RWPE2 (cell line): ENCODE measurements at regions not wholly inside any gene's neighbourhood (a gene's known extent, or its start where the extent isn't known, plus 50 kb on each side); places are given as distances from the start of the nearest gene placed in this dataset.

Source experiments
- ATAC-seq: fragments of 200-7000 bp; cut with Tn5 transposase; 3 replicates; pipeline ENCODE4 v1.9.1; 2021; ENCODE audit warnings: low read depth
- DNase-seq: peaks from one replicate; pipeline ENCODE4 v3.0.0-alpha.2; 2020; ENCODE audit warnings: low spot score
- H3K27ac ChIP-seq: fragments of 450-650 bp; 2 replicates; pipeline ENCODE4 v1.5.1; 2017; ENCODE audit warnings: mild to moderate bottlenecking; ENCODE audit not compliant: poor library complexity, severe bottlenecking
- H3K27me3 ChIP-seq: fragments of 250-450 bp; sonication (Bioruptor Pico); 2 replicates; pipeline ENCODE4 v1.5.1; 2021; ENCODE audit warnings: mild to moderate bottlenecking, moderate library complexity; ENCODE audit not compliant: insufficient read depth, poor library complexity, severe bottlenecking
- H3K36me3 ChIP-seq: fragments of 250-450 bp; sonication (Bioruptor Pico); 2 replicates; pipeline ENCODE4 v1.5.1; 2020; ENCODE audit warnings: low read depth, mild to moderate bottlenecking, moderate library complexity
- H3K4me1 ChIP-seq: fragments of 250-450 bp; sonication (Bioruptor Pico); 2 replicates; pipeline ENCODE4 v1.5.1; 2021; ENCODE audit warnings: mild to moderate bottlenecking, moderate library complexity; ENCODE audit not compliant: insufficient read depth, poor library complexity, severe bottlenecking
- H3K4me3 ChIP-seq: fragments of 250-450 bp; sonication (Bioruptor Pico); 2 replicates; pipeline ENCODE4 v1.5.1; 2021; ENCODE audit warnings: mild to moderate bottlenecking, moderate library complexity; ENCODE audit not compliant: severe bottlenecking
- H3K9me3 ChIP-seq: fragments of 250-450 bp; sonication (Bioruptor Pico); 2 replicates; pipeline ENCODE4 v1.5.1; 2021; ENCODE audit warnings: mild to moderate bottlenecking, moderate library complexity; ENCODE audit not compliant: severe bottlenecking
- CTCF ChIP-seq: fragments of 450-650 bp; IDR thresholded peaks from one replicate; pipeline ENCODE4 v1.5.1; 2017; ENCODE audit warnings: mild to moderate bottlenecking, moderate library complexity; ENCODE audit not compliant: poor library complexity, severe bottlenecking

DNA sequence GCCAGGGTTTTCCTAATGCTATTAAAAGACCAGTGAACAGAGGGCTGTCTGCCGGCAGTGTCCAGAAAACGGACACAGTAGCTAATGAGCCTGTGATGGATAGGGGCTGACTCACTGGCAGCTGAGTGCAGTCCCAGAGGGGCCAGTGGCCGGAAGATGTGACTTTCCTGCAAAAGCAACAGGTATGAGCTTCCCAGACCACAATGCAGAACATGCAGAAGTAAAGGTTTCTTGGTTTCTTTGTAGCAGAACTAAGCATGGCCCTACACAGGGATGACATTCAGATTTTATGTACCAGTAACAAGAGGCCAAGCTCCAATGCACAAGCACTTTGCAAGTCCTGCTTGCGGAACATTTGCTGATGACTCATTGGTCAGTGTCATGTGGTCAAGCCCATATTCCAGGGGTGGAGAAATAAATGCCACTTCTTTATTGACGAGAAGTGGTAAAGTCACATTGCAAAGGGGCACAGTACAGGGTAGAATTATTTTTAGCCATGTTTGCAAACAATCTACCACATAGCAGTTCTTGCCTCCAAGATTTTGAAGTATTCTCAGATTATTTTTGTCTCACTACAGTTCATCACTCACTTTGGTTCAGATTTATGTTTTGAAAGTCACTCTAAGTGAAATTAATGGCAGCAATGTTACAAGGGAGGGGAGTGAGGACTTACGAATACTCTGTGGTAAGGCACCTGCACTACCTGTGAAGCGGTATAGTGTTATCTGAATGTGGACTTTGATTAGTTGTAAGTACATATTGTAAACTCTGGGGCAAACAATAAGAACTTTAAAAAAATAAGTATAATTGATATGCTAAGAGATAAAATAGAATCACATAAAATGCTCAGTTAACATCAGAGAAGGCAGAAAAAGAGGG, 263.3 kb downstream of the ABHD5 start:
- no peak overlapping the region for H3K4me3 ChIP-seq
- DNase-seq = no peak

GRCh38 chr3:43956945-43957344, 266.2 kb downstream of the ABHD5 start:
- no peaks in the 10 kb centered on the region for H3K36me3 ChIP-seq
- no peak overlapping the region for H3K27ac ChIP-seq
- ATAC-seq (no peak), DNase-seq (no peak)
- no peaks in the 10 kb centered on the region for H3K27me3 ChIP-seq
- no peak for TF ChIP-seq CTCF
- no peak overlapping the region for H3K4me3 ChIP-seq
- H3K9me3 ChIP-seq = no peaks in the 10 kb centered on the region
- H3K4me1 ChIP-seq = no peaks in the 10 kb centered on the region

More for the DNA sequence above, 263.3 kb downstream of the ABHD5 start:
- no peak for TF ChIP-seq CTCF
- Histone ChIP-seq H3K9me3 (no peaks in the 10 kb centered on the region), H3K27me3 (no peaks in the 10 kb centered on the region), H3K36me3 (no peaks in the 10 kb centered on the region), H3K27ac (no peak overlapping the region), H3K4me1 (no peaks in the 10 kb centered on the region)
- ATAC-seq = no peak

GRCh38 chr3:43957553-43957952, 266.8 kb downstream of the ABHD5 start:
- Histone ChIP-seq H3K4me3 (no peak overlapping the region), H3K9me3 (no peaks in the 10 kb centered on the region), H3K27ac (no peak overlapping the region), H3K36me3 (no peaks in the 10 kb centered on the region), H3K27me3 (no peaks in the 10 kb centered on the region), H3K4me1 (no peaks in the 10 kb centered on the region)
- TF ChIP-seq CTCF = no peak
- ATAC-seq = no peak
- no peak for DNase-seq

- no peak overlapping the region for H3K4me3 ChIP-seq
- DNase-seq = no peak
- H3K27me3 ChIP-seq = no peaks in the 10 kb centered on the region
- H3K9me3 ChIP-seq = no peaks in the 10 kb centered on the region
- no peak overlapping the region for H3K27ac ChIP-seq
- H3K36me3 ChIP-seq = no peaks in the 10 kb centered on the region
- no peaks in the 10 kb centered on the region for H3K4me1 ChIP-seq
- ATAC-seq = no peak
- TF ChIP-seq CTCF = no peak
These were observed 267.4 kb downstream of the ABHD5 start for GRCh38 chr3:43958005-43958770.
